ENCODE measurements at regions not wholly inside any gene's neighbourhood (a gene's known extent, or its start where the extent isn't known, plus 50 kb on each side); places are given as distances from the start of the nearest gene placed in this dataset.
A peak's percentile ranks its signal among the peaks of the same experiment; 100 is the strongest.

- Histone ChIP-seq H3K4me1 (no peaks in the 10 kb centered on the region), H3K27ac (no peak overlapping the region), H3K27me3 (no peaks in the 10 kb centered on the region), H3K36me3 (no peaks in the 10 kb centered on the region), H3K9me3 (no peaks in the 10 kb centered on the region), H3K4me3 (no peak overlapping the region)
- no peak for TF ChIP-seq EP300 (IDR thresholded peaks at IDR 0.05)
- no peak for TF ChIP-seq POLR2AphosphoS5 (IDR thresholded peaks at IDR 0.05)
- no peak for TF ChIP-seq POLR2A (IDR thresholded peaks at IDR 0.05)
- TF ChIP-seq CTCF (IDR thresholded peaks at IDR 0.05), result no peak
- intact Hi-C loops (cut with DNase I; ENCODE audit: low total_unique reads), result no loop called here
- 81 to 93% (median 86%) methylated on average over 9 of the region's 9 CpGs for WGBS, 5 donors
- DNase-seq, result no peak
Measured at GRCh38 chr10:35827783-35828182, 185.7 kb upstream of the FZD8 start.

- no peak overlapping the region for H3K27ac ChIP-seq
- WGBS, 5 donors, result 67 to 80% (median 75%) methylated on average over 3 of the region's 3 CpGs
- H3K27me3 ChIP-seq, result no peaks in the 10 kb centered on the region
- H3K36me3 ChIP-seq, result no peaks in the 10 kb centered on the region
- TF ChIP-seq EP300 (IDR thresholded peaks at IDR 0.05) (no peak), POLR2AphosphoS5 (IDR thresholded peaks at IDR 0.05) (no peak), CTCF (IDR thresholded peaks at IDR 0.05) (no peak)
- H3K9me3 ChIP-seq, result no peaks in the 10 kb centered on the region
- H3K4me1 ChIP-seq, result peaks cover 0 to 11% (median 2%) of the 10 kb centered on the region in 4 donors
- intact Hi-C loops (cut with DNase I; ENCODE audit: low total_unique reads), result no loop called here
- DNase-seq, result no peak
- no peak overlapping the region for H3K4me3 ChIP-seq
Measured at GRCh38 chr10:35824704-35825103, 182.6 kb upstream of the FZD8 start.

GRCh38 chr10:35822316-35822715 lies 180.2 kb upstream of the FZD8 start:
- Histone ChIP-seq H3K9me3 (no peaks in the 10 kb centered on the region), H3K4me3 (no peak overlapping the region), H3K4me1 (peaks cover 0 to 11% (median 2%) of the 10 kb centered on the region in 4 donors), H3K36me3 (no peaks in the 10 kb centered on the region), H3K27me3 (no peaks in the 10 kb centered on the region), H3K27ac (no peak overlapping the region)
- no peak for TF ChIP-seq POLR2A (IDR thresholded peaks at IDR 0.05)
- peak in 1 of 7 experiments; percentile 19 for TF ChIP-seq CTCF (IDR thresholded peaks at IDR 0.05)
- no peak for TF ChIP-seq EP300 (IDR thresholded peaks at IDR 0.05)
- TF ChIP-seq POLR2AphosphoS5 (IDR thresholded peaks at IDR 0.05), result no peak
- intact Hi-C loops (cut with DNase I; ENCODE audit: low total_unique reads), result no loop called here
- DNase-seq, result peak; percentile 31 to 63
- 37 to 57% (median 53%) methylated on average over 7 to 9 of the region's 9 CpGs for WGBS, 5 donors

- no peak overlapping the region for H3K4me3 ChIP-seq
- peak in 1 of 2 donors; percentile 30 for DNase-seq
- intact Hi-C loops (cut with DNase I; ENCODE audit: low total_unique reads), result no loop called here
- H3K27me3 ChIP-seq, result no peaks in the 10 kb centered on the region
- H3K4me1 ChIP-seq, result peaks cover 0 to 11% (median 2%) of the 10 kb centered on the region in 4 donors
- no peaks in the 10 kb centered on the region for H3K36me3 ChIP-seq
- no peak overlapping the region for H3K27ac ChIP-seq
- TF ChIP-seq EP300 (IDR thresholded peaks at IDR 0.05), result no peak
- 60 to 74% (median 71%) methylated on average over 4 of the region's 4 CpGs for WGBS, 5 donors
- no peaks in the 10 kb centered on the region for H3K9me3 ChIP-seq
Measured at GRCh38 chr10:35821339-35821911, 179.3 kb upstream of the FZD8 start.

GRCh38 chr10:35819736-35820135 lies 177.6 kb upstream of the FZD8 start:
- no peak for TF ChIP-seq CTCF (IDR thresholded peaks at IDR 0.05)
- no peak for TF ChIP-seq POLR2AphosphoS5 (IDR thresholded peaks at IDR 0.05)
- no peak for TF ChIP-seq EP300 (IDR thresholded peaks at IDR 0.05)
- TF ChIP-seq POLR2A (IDR thresholded peaks at IDR 0.05), result no peak
- Histone ChIP-seq H3K36me3 (no peaks in the 10 kb centered on the region), H3K27me3 (no peaks in the 10 kb centered on the region), H3K27ac (no peak overlapping the region), H3K4me3 (no peak overlapping the region), H3K9me3 (no peaks in the 10 kb centered on the region), H3K4me1 (peaks cover 0 to 11% (median 2%) of the 10 kb centered on the region in 4 donors)
- intact Hi-C loops (cut with DNase I; ENCODE audit: low total_unique reads), result no loop called here
- 75 to 91% (median 86%) methylated on average over 5 of the region's 5 CpGs for WGBS, 5 donors
- no peak for DNase-seq
